Endothelial cell of umbilical vein (primary cell): ENCODE measurements at regions not wholly inside any gene's neighbourhood (a gene's known extent, or its start where the extent isn't known, plus 50 kb on each side); places are given as distances from the start of the nearest gene placed in this dataset.
"Not testable (repeated sequence)": the region's sequence is repeated elsewhere in the genome, so short reads cannot be mapped to it uniquely, and the experiment has no call there.

Experiments used
- BruUV-seq: library from RNA; stranded (reverse); fragments of 400-500 nt; replicated peaks from 2 replicates; lab custom pipeline; 2021; lab: Mats Ljungman, UMichigan
- CTCF ChIA-PET: fragments of 300-600, 350-600 bp; sonication (Branson Sonifier 250); formaldehyde crosslinking; loops from one replicate; lab custom pipeline; 2021; ENCODE audit warnings: antibody characterized with exemption, inconsistent platforms; lab: Charles Lee
- POLR2A ChIA-PET: fragments of 300-600, 350-600 bp; sonication (Branson Sonifier 250); formaldehyde crosslinking; loops from one replicate; lab custom pipeline; 2021; ENCODE audit warnings: antibody characterized with exemption, inconsistent platforms; lab: Charles Lee
- DNase-seq: peaks from one replicate; pipeline ENCODE4 v3.0.0-alpha.2; 2011; ENCODE audit warnings: low read depth, low spot score
- FAIRE-seq: peaks from 2 replicates; lab custom pipeline; 2011; peaks lifted over from hg19 to GRCh38; lab: Jason Lieb, UNC
- H2AFZ ChIP-seq: 2 replicates; pipeline ENCODE4 v1.6.0; 2012; ENCODE audit warnings: low read depth, low read length, control low read depth, inconsistent platforms
- H3K27ac ChIP-seq: 2 replicates; pipeline ENCODE4 v1.5.1; 2011; ENCODE audit warnings: low read depth, mild to moderate bottlenecking, control low read depth, low read length, moderate library complexity; ENCODE audit not compliant: insufficient read depth
- H3K27me3 ChIP-seq, 2 experiments: 2 replicates each; pipeline versions ENCODE4 v1.6.0 to v1.6.1; 2011; ENCODE audit warnings: low read length in 2 of 2, mixed read lengths in 1 of 2; ENCODE audit not compliant: control insufficient read depth in 2 of 2, insufficient read depth in 2 of 2
- H3K36me3 ChIP-seq, 2 experiments: 2 replicates in 1 of 2; 3 replicates in 1 of 2; pipeline ENCODE4 v1.5.1; 2011; ENCODE audit warnings: low read length in 2 of 2, mild to moderate bottlenecking in 1 of 2, moderate library complexity in 1 of 2; ENCODE audit not compliant: control insufficient read depth in 2 of 2, insufficient read depth in 2 of 2; ENCODE audit errors: extremely low read depth in 1 of 2
- H3K4me1 ChIP-seq: 3 replicates; pipeline ENCODE4 v1.5.1; 2011; ENCODE audit warnings: mild to moderate bottlenecking, low read length; ENCODE audit not compliant: control insufficient read depth, insufficient read depth; ENCODE audit errors: extremely low read depth
- H3K4me2 ChIP-seq: 2 replicates; pipeline ENCODE4 v1.6.1; 2011; ENCODE audit warnings: low read length, control low read depth, mixed read lengths; ENCODE audit not compliant: insufficient read depth
- H3K4me3 ChIP-seq, 3 experiments: fragments of 200-600 bp in 1 of 3; sonication (generic), shearing (Covaris generic) in 1 of 3; replicated peaks in 1 of 3; 2 replicates each; pipeline ENCODE4 v1.5.1; 2011 to 2016; ENCODE audit warnings: control low read depth in 3 of 3, low read length in 3 of 3, mild to moderate bottlenecking in 2 of 3, inconsistent platforms in 1 of 3, low read depth in 1 of 3, moderate library complexity in 1 of 3; ENCODE audit not compliant: insufficient read depth in 1 of 3
- H3K79me2 ChIP-seq: 2 replicates; pipeline ENCODE4 v1.6.0; 2012; ENCODE audit warnings: low read length, inconsistent platforms; ENCODE audit not compliant: control insufficient read depth, insufficient read depth
- H3K9ac ChIP-seq: replicated peaks from 2 replicates; pipeline ENCODE3; 2011; ENCODE audit warnings: low read length, control low read depth; ENCODE audit not compliant: insufficient read depth; ENCODE audit errors: extremely low read depth
- H3K9me1 ChIP-seq: replicated peaks from 3 replicates; pipeline ENCODE4 v1.6.0; 2011; ENCODE audit warnings: mild to moderate bottlenecking, low read length; ENCODE audit not compliant: control insufficient read depth, insufficient read depth; ENCODE audit errors: extremely low read depth
- H3K9me3 ChIP-seq: replicated peaks from 2 replicates; pipeline ENCODE4 v1.5.1; 2012; ENCODE audit warnings: low read length, inconsistent platforms; ENCODE audit not compliant: control insufficient read depth, insufficient read depth
- H4K20me1 ChIP-seq: replicated peaks from 2 replicates; pipeline ENCODE3; 2011; ENCODE audit warnings: mild to moderate bottlenecking, low read length; ENCODE audit not compliant: control insufficient read depth, insufficient read depth; ENCODE audit errors: extremely low read depth
- EZH2 ChIP-seq: IDR thresholded peaks from 2 replicates; pipeline ENCODE4 v1.6.1; 2012; ENCODE audit warnings: borderline replicate concordance, low read depth, mild to moderate bottlenecking, moderate library complexity, low read length, inconsistent platforms; ENCODE audit not compliant: severe bottlenecking
- FOS ChIP-seq: IDR thresholded peaks from 2 replicates; pipeline ENCODE4 v1.6.1; 2011; ENCODE audit warnings: mild to moderate bottlenecking, low read length, moderate library complexity, borderline replicate concordance; ENCODE audit not compliant: insufficient read depth
- GATA2 ChIP-seq: IDR thresholded peaks from 2 replicates; pipeline ENCODE4 v1.7.0; 2011; ENCODE audit warnings: low read depth, mild to moderate bottlenecking, moderate library complexity, mixed read lengths, low read length; ENCODE audit not compliant: insufficient read length, insufficient read depth
- JUN ChIP-seq: IDR thresholded peaks from 2 replicates; pipeline ENCODE4 v1.6.1; 2011; ENCODE audit warnings: borderline replicate concordance, low read depth; ENCODE audit not compliant: insufficient read length, insufficient read depth
- POLR2A ChIP-seq: IDR thresholded peaks from 2 replicates; pipeline ENCODE4 v1.6.1; 2012; ENCODE audit warnings: low read depth, mild to moderate bottlenecking, control low read depth, low read length
- POLR2AphosphoS5 ChIP-seq: IDR thresholded peaks from 2 replicates; pipeline ENCODE4 v1.6.1; 2012; ENCODE audit warnings: low read depth, mild to moderate bottlenecking, control low read depth, low read length, moderate library complexity; ENCODE audit not compliant: insufficient read depth
- dilution Hi-C: fragments of 300-500 bp; cut with MboI; formaldehyde crosslinking; loops from one replicate; pipeline ENCODE4 v1.15.0; 2019; ENCODE audit warnings: low sequenced_read_pairs; ENCODE audit not compliant: extremely low pct_ligation_motif_present
- intact Hi-C: fragments of 100-400 bp; cut with micrococcal nuclease; formaldehyde crosslinking; loops from one replicate; pipeline ENCODE4 v1.10.0; 2022
- TF ChIP-seq, protein P1 (sequence below): IDR thresholded peaks from 2 replicates; pipeline ENCODE4 v1.6.1; 2011; ENCODE audit not compliant: insufficient read depth, insufficient read length
- TF ChIP-seq, protein P2 (sequence below), 2 donors: IDR thresholded peaks; 1 replicate in 1 of 2; 2 replicates in 1 of 2; pipeline ENCODE4 v1.5.1; 2011; ENCODE audit warnings: low read length in 2 of 2, mild to moderate bottlenecking in 2 of 2, moderate library complexity in 2 of 2, control low read depth in 1 of 2, inconsistent platforms in 1 of 2, low read depth in 1 of 2; ENCODE audit not compliant: insufficient read depth in 1 of 2; ENCODE audit errors: extremely low read depth in 1 of 2

DNA sequence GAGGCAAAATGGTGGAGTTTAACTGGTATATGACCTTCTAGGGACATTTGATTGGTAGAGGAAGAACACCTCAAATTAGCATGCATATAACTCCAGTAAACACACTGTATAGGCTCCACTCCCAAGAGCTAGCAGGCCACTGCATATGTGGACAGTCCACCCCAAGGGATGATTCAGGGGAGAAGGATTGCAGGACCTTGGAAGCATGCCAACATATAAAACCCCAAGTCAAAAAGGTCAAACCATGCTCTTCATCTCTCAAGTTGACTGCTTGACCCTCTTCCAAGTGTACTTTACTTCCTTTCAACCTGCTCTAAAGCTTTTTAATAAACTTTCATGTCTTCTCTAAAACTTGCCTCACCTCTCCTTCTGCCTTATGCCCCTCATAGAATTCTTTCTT, 459.9 kb upstream of the CCDC179 start:
- intact Hi-C loops (no loop called here), dilution Hi-C loops (no loop called here)
- Histone ChIP-seq H4K20me1 (no peaks in the 10 kb centered on the region), H3K27ac (no peak overlapping the region), H2AFZ (no peak overlapping the region), H3K4me3 (no peak overlapping the region), H3K4me2 (no peak overlapping the region), H3K36me3 (no peaks in the 10 kb centered on the region), H3K9ac (no peak overlapping the region), H3K9me1 (no peaks in the 10 kb centered on the region), H3K4me1 (no peaks in the 10 kb centered on the region), H3K79me2 (no peaks in the 10 kb centered on the region), H3K27me3 (no peaks in the 10 kb centered on the region), H3K9me3 (no peaks in the 10 kb centered on the region)
- TF ChIP-seq, protein P1, sequence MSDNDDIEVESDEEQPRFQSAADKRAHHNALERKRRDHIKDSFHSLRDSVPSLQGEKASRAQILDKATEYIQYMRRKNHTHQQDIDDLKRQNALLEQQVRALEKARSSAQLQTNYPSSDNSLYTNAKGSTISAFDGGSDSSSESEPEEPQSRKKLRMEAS = no peak
- TF ChIP-seq, protein P2, sequence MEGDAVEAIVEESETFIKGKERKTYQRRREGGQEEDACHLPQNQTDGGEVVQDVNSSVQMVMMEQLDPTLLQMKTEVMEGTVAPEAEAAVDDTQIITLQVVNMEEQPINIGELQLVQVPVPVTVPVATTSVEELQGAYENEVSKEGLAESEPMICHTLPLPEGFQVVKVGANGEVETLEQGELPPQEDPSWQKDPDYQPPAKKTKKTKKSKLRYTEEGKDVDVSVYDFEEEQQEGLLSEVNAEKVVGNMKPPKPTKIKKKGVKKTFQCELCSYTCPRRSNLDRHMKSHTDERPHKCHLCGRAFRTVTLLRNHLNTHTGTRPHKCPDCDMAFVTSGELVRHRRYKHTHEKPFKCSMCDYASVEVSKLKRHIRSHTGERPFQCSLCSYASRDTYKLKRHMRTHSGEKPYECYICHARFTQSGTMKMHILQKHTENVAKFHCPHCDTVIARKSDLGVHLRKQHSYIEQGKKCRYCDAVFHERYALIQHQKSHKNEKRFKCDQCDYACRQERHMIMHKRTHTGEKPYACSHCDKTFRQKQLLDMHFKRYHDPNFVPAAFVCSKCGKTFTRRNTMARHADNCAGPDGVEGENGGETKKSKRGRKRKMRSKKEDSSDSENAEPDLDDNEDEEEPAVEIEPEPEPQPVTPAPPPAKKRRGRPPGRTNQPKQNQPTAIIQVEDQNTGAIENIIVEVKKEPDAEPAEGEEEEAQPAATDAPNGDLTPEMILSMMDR (IDR thresholded peaks at IDR 0.05; ENCODE audit: extremely low read depth in 1 of 2, insufficient read depth in 1 of 2, low read depth in 1 of 2, low read length in 2 of 2) = no peak
- TF ChIP-seq JUN = no peak
- no peak for TF ChIP-seq GATA2
- TF ChIP-seq EZH2 = no peak
- no peak for TF ChIP-seq FOS
- TF ChIP-seq POLR2A = no peak
- no peak for TF ChIP-seq POLR2AphosphoS5
- ChIA-PET POLR2A (no interaction called here), CTCF (no interaction called here)
- BruUV-seq = no TSS peak
- FAIRE-seq = no peak
- no peak for DNase-seq

DNA sequence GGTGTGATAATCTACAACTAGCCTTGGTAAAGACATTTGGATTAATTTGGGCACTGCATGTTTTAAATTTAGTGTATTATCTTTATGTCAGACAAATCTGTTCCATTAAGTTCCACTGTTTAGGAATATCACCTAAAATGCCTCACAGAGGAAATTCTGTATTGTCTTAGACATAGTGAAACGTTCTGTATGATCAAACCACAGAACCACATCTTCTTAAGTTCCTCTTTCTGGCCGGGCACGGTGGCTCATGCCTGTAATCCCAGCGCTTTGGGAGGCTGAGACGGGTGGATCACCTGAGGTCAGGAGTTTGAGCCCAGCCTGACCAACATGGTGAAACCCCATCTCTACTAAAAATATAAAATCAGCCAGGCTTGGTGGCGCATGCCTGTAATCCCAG, 475.3 kb upstream of the CCDC179 start:
- H3K79me2 ChIP-seq, H3K9me3 ChIP-seq, H3K4me1 ChIP-seq, CTCF ChIA-PET, H3K27me3 ChIP-seq, H3K9ac ChIP-seq, H3K4me2 ChIP-seq, H3K9me1 ChIP-seq, DNase-seq, H3K4me3 ChIP-seq, FAIRE-seq, H4K20me1 ChIP-seq, dilution Hi-C loops, H3K36me3 ChIP-seq, POLR2A ChIA-PET, BruUV-seq, H2AFZ ChIP-seq, H3K27ac ChIP-seq, intact Hi-C loops: not testable (repeated sequence)
